GM12872 (cell line): ENCODE measurements at regions not wholly inside any gene's neighbourhood (a gene's known extent, or its start where the extent isn't known, plus 50 kb on each side); places are given as distances from the start of the nearest gene placed in this dataset.

Source experiments
- TF ChIP-seq, protein P1 (sequence below): IDR thresholded peaks from 3 replicates; pipeline ENCODE4 v1.5.1; 2011; ENCODE audit warnings: low read depth, mild to moderate bottlenecking, low read length, moderate library complexity; ENCODE audit not compliant: insufficient read depth

DNA sequence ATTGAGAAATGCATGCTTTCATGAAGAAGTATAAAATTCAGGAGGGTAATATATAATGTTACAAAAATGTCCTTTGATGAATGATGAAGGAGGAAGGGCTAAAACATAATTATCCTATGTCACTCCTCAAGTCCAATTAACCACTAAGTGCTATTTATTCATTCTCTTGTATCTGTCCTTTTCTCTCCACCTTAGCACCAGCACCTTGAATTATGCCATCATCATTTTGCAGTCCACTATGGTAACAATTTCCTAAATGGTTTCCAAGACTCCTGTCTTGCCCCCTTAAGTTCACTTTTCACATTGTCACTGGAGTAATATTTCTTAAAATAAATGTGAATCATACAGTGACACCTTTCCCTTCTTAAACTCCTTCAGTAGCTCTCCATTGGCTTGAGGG lies 756.3 kb downstream of the STPG2 start:
- TF ChIP-seq, protein P1, sequence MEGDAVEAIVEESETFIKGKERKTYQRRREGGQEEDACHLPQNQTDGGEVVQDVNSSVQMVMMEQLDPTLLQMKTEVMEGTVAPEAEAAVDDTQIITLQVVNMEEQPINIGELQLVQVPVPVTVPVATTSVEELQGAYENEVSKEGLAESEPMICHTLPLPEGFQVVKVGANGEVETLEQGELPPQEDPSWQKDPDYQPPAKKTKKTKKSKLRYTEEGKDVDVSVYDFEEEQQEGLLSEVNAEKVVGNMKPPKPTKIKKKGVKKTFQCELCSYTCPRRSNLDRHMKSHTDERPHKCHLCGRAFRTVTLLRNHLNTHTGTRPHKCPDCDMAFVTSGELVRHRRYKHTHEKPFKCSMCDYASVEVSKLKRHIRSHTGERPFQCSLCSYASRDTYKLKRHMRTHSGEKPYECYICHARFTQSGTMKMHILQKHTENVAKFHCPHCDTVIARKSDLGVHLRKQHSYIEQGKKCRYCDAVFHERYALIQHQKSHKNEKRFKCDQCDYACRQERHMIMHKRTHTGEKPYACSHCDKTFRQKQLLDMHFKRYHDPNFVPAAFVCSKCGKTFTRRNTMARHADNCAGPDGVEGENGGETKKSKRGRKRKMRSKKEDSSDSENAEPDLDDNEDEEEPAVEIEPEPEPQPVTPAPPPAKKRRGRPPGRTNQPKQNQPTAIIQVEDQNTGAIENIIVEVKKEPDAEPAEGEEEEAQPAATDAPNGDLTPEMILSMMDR: no peak

GRCh38 chr4:97394653-97395052 lies 748.6 kb downstream of the STPG2 start:
- TF ChIP-seq, protein P1: no peak

- TF ChIP-seq, protein P1: no peak
Measured at GRCh38 chr4:97396097-97396496, 747.2 kb downstream of the STPG2 start.

GRCh38 chr4:97396605-97397004 lies 746.7 kb downstream of the STPG2 start:
- TF ChIP-seq, protein P1: no peak

GRCh38 chr4:97404876-97405523 lies 738.3 kb downstream of the STPG2 start:
- TF ChIP-seq, protein P1: no peak

- TF ChIP-seq, protein P1: no peak
Measured at GRCh38 chr4:97411356-97411755, 731.9 kb downstream of the STPG2 start.

GRCh38 chr4:97412331-97412730 lies 730.9 kb downstream of the STPG2 start:
- TF ChIP-seq, protein P1: no peak
